ENCODE measurements at regions not wholly inside any gene's neighbourhood (a gene's known extent, or its start where the extent isn't known, plus 50 kb on each side); places are given as distances from the start of the nearest gene placed in this dataset.
"Not testable (repeated sequence)": the region's sequence is repeated elsewhere in the genome, so short reads cannot be mapped to it uniquely, and the experiment has no call there.

DNA sequence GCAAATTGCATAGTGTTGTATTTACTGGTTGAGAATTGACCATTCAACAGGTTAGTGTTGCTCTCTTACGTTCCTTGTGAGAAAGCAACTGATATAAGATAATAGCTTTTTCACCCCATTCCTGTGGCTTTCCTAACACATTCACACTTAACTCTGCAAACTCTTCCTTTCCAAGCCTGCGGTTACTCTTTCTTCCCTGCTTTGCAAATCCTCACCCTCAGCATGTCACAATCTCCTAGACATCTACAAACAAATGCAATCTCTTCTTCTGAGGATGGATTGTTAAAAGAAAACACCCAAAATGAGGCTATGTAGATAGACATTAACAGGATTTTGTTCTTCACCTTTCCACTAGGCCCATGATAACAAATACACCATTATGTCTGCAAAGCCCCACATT lies 771.7 kb upstream of the PCDH7 start:
- DNase-seq (ENCODE audit: low spot score): no peak

DNA sequence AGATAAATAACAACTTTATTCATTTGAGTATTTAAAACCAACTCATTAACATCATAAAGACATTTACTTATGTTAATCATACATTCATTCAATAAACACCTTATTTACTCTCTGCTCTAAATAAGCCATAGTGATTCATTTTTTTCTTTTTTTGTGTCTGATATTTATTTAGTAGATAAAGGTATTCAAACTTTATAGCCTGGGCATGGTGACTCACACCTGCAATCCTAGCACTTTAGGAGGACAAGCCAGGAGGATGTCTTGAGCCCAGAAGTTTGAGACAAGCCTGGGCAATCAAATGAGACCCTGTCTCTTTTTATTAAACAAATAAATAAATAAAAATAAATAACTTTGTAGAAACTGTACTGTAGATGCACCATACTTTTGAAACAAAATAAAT lies 771.3 kb upstream of the PCDH7 start:
- DNase-seq (ENCODE audit: low spot score): no peak

DNA sequence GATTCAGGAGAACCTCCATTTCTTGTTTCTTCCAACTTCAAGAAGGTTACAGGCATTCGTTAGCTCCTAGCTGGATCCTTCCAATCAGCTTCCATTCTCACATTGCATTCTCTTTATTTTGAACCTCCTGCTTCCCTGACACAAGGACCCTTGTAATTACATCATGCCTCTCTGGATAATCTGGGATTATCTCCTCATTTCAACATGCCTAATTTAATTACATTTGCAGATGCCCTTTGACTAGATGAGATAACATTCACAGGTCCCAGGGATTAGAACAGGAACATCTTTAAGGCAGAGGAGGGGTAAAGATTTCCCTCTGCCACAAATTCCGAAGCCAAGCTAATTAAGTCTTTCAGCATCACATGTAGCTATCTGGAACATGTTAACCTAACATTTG lies 753.8 kb upstream of the PCDH7 start:
- DNase-seq (ENCODE audit: low spot score): no peak

DNA sequence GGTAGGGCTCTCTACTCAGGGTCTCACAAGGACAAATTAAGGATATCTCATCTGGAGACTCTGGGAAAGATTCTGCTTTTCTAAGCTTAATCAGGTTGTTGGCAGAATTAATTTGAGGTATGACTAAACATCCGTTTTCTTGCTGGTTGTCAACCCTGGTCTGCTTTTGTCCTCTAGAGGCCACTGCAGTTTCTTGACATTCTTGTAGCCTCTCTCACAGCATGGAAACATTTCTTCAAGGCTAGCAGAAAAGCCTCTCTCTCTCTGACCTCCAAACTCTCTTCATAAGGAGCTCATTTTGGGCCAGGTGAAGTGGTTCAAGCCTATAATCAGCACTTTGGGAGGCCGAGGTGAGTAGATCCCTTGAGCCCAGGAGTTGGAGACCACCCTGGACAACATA lies 749.5 kb upstream of the PCDH7 start:
- DNase-seq (ENCODE audit: low spot score): no peak

DNA sequence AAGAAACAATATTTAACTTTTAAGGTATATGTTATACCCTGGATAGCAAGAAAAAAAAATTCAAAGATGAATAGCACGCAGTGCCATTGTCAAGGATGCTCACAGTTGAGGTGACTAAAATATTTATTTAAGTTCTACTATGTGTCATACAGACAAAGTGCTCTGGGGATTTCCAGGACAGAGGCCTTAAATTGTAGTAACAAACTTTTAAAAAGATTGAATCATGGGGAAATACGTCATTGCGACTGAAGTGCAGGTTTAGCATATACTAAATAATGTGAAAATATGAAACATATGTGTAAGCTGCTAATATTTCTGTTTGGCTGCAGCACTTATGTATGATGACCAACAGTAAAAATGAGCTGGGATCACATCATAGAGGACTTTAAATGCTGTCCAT lies 748.0 kb upstream of the PCDH7 start:
- no peak for DNase-seq (ENCODE audit: low spot score)

DNA sequence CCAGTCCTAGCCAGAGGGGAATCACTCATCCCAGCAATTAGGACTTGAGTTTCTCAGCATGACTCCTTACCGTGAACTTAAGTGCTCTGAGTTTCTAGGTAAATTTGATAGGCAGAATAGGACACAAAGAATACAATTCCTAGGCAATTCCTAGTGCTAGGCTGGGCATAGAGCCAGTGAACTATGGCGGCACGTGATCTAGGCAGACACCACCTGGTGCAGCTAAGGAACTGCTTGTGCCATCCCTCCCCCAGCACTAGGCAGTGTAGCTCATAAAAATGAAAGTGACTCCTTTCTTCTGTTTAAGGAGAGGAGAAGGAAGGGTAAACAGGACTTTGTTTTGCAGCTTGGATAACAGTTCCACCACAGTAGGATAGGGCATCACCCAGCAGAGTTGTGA lies 736.3 kb upstream of the PCDH7 start:
- DNase-seq (ENCODE audit: low spot score): no peak

DNA sequence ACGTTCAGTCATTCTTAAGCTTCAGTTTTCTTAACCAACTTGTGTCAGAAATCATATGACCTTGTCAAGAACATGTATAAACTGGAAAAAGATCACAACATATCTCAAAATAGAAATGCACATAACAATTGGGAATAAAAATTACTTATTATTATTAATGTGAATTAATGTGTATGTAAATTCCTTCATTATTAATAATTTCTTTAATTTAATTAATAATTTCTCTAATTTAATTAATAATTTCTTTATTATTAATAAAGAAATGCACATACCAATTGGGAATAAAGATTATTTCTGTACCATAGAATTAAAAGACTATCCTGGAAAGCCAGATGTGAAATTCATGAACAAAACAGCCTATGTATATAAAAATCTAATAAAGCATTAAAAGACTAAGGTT lies 718.5 kb upstream of the PCDH7 start:
- no peak for DNase-seq (ENCODE audit: low spot score)

DNA sequence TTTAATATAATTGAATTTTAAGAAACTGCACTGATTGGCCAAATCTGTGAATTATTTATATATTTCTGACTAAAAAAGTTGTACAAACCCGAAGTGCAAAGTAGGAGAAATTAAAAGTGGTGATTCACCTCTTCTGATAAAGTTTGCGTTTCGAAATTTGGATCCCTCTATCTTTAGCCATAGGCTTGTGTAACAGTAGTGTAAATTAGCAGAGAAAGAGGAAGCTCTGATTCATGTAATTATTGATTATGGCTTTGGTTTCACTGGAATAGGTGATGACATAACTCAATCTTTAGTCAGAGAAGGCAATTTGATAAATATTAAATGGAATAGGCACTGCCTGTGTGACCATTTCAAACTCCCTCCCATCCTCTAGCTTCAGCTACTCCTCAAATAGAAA lies 717.8 kb upstream of the PCDH7 start:
- DNase-seq (ENCODE audit: low spot score): no peak

DNA sequence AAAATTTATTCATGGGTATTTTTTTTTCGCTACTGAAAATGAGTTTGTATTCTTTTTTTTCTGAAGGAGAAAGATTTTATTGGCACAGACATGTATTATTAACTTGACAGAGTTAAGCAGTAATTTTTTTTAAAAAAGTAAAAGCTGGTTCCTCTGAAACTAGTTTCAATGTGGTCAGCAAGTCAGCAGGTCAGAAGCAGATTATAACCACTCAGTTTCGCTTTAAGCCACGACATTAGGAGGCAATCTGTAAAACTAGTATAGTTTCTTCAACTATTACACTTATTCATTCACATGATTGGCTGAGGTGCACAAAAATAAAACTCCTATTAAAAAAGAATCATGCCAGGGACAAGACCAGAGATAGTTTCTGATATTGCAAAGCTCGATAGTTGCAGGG lies 714.2 kb upstream of the PCDH7 start:
- DNase-seq (ENCODE audit: low spot score): no peak

DNA sequence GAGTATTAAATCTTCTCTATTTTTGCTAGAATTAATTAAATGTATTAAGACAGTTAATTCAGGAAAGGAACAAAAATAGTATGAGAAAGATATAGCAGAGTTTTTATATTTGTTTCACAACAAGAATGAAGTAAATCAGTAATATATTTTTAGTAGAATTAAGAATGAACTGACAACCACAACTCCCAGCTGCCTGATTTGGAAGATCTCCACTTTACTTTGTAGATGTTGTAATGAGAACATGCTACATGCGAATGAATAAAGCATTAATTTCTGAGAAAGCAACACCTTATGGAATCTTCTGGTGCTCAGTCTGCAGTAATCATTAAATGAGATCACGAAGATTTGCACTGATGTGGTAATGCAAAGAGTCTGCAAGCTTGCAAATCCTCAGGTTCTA lies 695.6 kb upstream of the PCDH7 start:
- DNase-seq (ENCODE audit: low spot score): no peak

DNA sequence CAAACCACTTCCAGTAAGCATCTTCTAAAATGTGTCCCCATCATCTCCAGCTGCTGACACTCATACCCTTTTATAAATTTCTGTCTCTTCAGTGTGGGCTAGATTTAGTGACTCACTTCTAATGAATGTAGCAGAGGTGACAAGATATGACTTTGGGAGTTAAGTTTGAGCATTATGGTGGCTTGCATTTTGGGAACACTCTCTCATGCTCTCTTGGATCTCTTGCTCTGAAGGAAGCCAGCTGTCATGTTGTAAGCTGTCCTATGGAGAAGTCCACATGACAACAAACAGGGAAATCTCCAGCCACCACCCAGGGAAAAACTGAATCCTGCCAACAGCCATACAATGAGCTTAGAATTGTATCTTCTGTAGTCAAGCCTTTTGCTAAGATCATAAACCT lies 691.3 kb upstream of the PCDH7 start:
- DNase-seq (ENCODE audit: low spot score): no peak

DNA sequence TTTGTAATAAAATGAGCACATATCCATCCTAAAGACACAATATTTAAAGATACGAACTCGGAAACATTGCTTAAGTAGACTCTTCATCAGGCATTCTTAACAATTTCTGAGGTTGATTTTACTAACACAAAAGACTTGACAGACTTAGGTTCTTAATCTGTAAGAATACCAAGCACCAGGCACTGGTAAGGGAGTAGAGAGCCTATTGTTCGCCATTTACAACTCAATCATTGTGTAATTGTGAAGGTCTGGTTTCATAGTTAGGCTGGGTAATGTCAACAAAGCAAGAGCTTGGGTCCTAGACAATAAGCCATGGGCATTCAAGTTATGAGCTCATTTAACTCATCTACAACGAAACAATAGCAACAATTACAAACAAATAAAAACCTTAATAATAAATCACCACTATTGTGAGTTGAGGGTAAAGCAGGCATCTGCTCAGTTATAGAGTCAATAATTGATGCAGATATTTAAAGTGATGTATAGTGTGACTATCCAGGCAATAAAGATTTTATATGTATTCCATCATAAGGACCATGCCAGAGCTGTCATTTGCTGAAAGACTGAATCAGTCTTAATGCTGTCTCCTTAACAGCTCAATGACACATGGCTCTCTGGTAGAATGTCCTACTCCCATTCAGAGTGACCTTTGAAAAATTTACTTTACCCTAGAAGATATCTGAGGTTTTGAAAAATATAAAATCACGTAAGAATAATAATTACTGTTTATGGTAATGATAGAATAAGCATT lies 664.0 kb upstream of the PCDH7 start:
- DNase-seq (ENCODE audit: low spot score): no peak

DNA sequence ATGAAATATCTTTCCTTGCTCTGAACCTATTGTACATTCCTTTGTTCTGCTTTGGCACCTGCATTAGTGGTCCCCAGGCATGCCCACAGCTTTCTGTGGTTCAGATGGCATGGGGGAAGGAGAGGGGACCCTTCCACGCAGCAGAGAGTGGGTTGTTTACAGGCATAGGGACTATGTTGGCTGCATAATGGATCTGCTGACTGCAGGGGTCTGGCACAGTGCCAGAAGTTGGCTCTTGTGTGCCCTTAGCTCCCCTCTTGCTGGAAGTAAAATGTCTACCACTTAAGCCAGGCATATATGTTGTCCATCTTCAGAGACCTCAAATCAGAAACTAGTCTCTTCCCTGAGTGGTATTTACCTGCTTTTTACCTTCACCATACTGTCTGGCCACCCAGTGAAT lies 651.9 kb upstream of the PCDH7 start:
- DNase-seq (ENCODE audit: low spot score): no peak

DNA sequence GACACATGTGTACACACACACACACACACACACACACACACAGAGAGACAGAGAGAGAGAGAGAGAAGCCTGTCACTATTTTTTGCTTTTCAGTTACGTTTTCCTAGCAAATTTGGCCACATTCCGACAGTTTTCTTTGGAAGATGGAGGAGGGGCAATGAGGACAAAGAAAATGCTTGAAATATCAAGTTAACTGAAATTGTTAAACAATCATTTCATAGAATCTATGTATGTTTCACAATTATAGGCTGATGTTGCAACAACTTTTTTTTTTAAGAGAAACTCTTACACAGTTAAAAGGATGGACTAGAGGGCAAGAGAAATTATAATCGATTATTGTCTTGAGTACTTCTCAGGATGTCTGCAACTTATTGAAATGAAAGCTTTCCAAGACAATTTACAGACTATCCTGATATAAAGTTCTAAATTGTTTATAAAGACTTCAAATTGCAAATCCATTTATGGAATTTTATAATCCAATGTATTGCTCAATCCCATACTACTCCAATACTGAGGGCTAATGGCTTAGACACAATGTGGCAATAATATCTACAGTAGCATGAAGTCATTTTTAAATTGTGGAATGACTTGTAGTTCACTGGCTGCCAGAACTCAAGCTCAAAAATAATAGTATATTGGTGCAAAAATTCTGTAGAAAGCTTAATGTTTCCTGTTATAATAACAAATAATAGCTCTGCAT lies 647.0 kb upstream of the PCDH7 start:
- no peak for DNase-seq (ENCODE audit: low spot score)

DNA sequence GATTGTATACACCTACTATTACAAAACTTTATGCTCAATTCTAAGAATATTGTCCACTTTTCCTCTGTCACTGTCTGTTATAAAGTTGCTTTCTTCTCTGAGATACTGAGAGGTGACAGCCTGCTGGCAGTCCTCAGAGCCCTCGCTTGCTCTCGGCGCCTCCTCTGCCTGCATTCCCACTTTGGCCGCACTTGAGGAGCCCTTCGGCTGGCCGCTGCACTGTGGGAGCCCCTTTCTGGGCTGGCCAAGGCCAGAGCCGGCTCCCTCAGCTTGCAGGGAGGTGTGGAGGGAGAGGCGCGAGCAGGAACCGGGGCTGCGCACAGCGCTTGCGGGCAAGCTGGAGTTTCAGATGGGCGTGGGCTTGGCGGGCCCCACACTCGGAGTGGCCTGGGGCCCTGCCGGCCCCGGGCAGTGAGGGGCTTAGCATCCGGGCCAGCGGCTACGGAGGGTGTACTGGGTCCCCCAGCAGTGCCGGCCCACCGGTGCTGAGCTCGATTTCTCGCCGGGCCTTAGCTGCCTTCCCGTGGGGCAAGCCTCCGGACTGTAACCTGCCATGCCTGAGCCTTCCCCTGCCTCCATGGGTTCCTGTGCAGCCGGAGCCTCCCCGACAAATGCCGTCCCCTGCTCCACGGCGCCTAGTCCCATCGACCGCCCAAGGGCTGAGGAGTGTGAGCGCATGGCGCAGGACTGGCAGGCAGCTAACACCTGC lies 627.6 kb upstream of the PCDH7 start:
- DNase-seq (ENCODE audit: low spot score): not testable (repeated sequence)

DNA sequence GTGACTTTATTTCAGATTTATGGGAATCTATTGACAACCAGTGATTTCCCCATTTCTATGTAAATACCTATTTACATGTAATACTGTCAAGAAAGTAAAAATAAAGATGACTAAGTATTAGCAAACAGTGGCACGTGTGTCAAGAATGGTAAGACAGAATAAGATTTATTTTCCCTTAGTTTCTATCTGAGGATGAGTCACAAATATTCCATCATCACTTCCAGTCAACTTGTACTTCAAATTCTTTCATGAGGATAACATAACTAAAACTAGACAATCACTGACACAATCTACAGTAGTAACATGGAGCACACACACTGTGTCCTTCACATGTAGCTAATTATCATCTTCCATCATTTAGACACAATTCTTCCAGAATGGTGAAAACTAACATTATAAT lies 625.3 kb upstream of the PCDH7 start:
- DNase-seq (ENCODE audit: low spot score): no peak

DNA sequence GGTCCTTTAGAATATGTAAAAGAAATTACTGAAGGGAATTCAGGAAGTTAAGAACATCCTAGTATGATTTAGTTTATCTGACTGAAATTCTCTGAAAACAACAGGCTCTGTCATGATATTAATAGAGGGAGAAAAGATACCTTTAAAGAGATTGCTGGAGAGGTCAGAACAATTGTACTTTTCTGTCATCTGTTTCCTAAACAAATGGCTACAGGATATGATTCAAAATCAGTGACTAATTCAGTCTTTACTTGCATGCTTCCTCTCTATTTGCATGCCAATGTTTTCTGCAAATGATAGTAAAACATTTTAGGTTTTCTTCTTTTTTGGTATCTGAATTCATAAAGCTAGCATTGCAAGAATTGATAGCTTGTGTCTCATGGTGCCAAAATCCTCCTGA lies 616.7 kb upstream of the PCDH7 start:
- DNase-seq (ENCODE audit: low spot score): no peak

DNA sequence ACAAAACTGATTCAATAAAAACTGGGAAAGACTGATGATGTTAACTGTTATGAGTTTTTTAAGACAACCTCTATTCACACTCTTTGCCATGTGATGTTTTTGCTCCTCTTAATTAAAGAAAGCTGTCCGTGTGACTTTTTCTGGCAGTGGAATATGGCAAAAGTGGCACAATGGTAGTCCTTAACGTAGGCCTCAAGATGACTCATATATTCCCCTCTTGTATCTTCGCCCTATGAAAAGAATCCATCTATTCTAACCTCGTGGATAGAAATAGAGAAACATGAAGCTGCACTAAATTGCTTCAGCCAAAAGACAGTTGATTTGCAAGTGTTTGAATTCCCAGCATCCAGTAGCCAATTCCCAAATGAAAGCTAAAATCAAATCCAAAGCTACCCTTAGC lies 603.8 kb upstream of the PCDH7 start:
- no peak for DNase-seq (ENCODE audit: low spot score)

DNA sequence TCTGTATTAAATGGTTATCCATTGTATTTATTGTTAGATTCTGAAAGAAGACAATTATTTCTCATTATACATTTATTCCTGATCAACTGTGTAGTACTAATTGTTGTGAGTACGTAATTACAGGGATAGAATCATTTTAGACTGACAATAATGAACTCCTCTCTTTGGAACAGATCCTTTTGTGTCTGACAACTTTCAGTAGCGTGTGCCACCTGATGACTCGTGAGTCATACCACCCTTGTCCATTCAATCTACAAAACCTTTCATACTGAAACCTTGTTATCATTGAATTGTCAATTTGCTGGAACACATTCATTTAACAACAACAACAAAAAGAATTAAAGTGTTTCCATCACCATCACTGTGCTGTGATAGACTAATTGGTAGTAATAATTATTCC lies 602.7 kb upstream of the PCDH7 start:
- no peak for DNase-seq (ENCODE audit: low spot score)

DNA sequence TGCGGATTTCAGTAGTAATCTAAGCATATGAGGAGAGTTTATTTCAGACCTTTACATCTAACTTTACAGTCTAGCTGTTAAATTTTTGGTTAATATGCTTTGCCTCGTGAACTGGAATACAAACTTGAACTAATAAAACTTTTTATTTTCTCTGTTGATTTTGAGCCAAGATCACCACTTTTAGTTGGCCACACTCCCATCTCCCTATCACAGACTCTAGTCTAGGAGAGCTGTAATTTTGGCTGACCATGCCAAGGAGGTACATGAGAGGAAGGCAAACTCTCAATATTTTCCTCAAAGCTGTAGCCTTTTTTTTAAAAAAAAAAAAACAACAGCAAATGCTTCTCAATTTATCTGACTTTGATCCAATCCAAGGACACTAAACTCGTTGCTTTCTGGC lies 597.5 kb upstream of the PCDH7 start:
- DNase-seq (ENCODE audit: low spot score): no peak

DNA sequence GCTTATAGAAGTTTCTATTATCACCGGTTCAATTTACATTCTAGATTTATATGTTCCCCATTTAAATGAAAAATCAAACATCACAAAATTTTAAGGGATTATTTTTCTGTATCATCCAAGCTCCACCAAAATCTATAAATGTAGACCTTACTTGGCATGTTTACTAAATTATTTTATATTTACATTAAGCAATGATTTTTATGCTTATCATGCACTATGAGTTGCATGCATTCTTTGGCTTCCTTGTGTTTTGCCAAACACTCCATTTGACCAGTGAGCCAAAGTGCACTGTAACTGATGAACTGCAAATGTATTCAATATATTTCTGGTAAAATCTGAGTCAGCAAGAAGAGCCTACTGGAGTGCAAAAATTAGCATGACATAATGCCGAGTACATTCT lies 595.5 kb upstream of the PCDH7 start:
- DNase-seq (ENCODE audit: low spot score): not testable (repeated sequence)

DNA sequence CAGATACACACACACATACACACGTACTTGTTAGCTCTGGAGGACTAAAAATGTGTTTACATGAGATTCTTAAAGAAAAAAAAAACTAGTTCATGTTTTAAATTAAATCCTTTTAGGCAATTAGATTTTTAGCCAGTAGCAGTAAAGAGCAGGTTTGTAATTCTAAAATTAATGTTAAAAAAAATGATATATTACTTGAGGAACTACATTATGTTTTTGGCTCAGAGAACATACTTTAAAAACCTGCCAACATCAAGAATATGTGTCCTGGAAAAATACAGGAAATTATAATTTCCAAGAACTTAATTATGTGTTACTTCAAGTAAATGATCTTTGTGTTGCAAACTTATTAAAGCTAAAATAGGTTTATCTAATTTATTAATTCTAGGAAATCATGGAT lies 594.3 kb upstream of the PCDH7 start:
- no peak for DNase-seq (ENCODE audit: low spot score)

DNA sequence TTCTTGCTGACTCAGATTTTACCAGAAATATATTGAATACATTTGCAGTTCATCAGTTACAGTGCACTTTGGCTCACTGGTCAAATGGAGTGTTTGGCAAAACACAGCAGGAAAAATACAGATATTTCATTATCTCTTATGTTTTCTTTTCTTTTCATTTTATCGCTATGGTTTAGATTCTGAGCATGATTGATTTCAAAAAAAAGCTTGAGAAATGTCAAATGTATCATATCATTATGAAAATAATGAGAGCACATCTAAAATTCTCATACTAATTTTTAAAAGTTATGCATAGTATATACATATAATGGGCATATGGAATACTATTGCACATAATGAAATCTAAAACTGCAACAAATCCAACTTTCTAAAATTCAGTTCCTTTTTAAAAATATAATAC lies 593.8 kb upstream of the PCDH7 start:
- DNase-seq (ENCODE audit: low spot score): no peak
